ENCODE measurements at regions not wholly inside any gene's neighbourhood (a gene's known extent, or its start where the extent isn't known, plus 50 kb on each side); places are given as distances from the start of the nearest gene placed in this dataset.

GRCh38 chr3:96169111-96169766 is 645.2 kb upstream of the EPHA6 start:
- ChIA-PET CTCF (no interaction called here), POLR2A (no interaction called here)
- no peak for DNase-seq
- Histone ChIP-seq H3K4me3 (ENCODE audit: control insufficient read depth in 1 of 7, extremely low read depth in 1 of 7, insufficient read depth in 4 of 7, low read depth in 2 of 7, low read length in 6 of 7) (no peak overlapping the region), H3K9me3 (ENCODE audit: control extremely low read depth in 1 of 5, control insufficient read depth in 4 of 5, insufficient read depth in 2 of 5, low read depth in 1 of 5, low read length in 4 of 5) (peaks cover 0 to 4% (median 0%) of the 10 kb centered on the region in 5 experiments), H3K4me1 (ENCODE audit: control extremely low read depth in 1 of 4, control insufficient read depth in 4 of 4, insufficient read depth in 4 of 4, low read length in 3 of 4) (no peaks in the 10 kb centered on the region), H3K27ac (ENCODE audit: insufficient read depth in 1 of 2, low read depth in 1 of 2, low read length in 2 of 2, poor library complexity in 1 of 2, severe bottlenecking in 2 of 2) (no peak overlapping the region), H3K36me3 (ENCODE audit: control insufficient read depth in 4 of 4, insufficient read depth in 4 of 4, low read length in 3 of 4) (no peaks in the 10 kb centered on the region), H3K27me3 (replicated peaks in 2 of 5; ENCODE audit: control insufficient read depth in 4 of 5, insufficient read depth in 5 of 5, low read length in 4 of 5) (no peaks in the 10 kb centered on the region)
- 94% methylated on average over 3 of the region's 3 CpGs for WGBS (ENCODE audit: insufficient coverage)

GRCh38 chr3:96172917-96173316 is 641.5 kb upstream of the EPHA6 start:
- Histone ChIP-seq H3K27me3 (replicated peaks in 2 of 5; ENCODE audit: control insufficient read depth in 4 of 5, insufficient read depth in 5 of 5, low read length in 4 of 5) (no peaks in the 10 kb centered on the region), H3K27ac (ENCODE audit: insufficient read depth in 1 of 2, low read depth in 1 of 2, low read length in 2 of 2, poor library complexity in 1 of 2, severe bottlenecking in 2 of 2) (no peak overlapping the region), H3K36me3 (ENCODE audit: control insufficient read depth in 4 of 4, insufficient read depth in 4 of 4, low read length in 3 of 4) (no peaks in the 10 kb centered on the region), H3K9me3 (ENCODE audit: control extremely low read depth in 1 of 5, control insufficient read depth in 4 of 5, insufficient read depth in 2 of 5, low read depth in 1 of 5, low read length in 4 of 5) (peaks cover 0 to 4% (median 0%) of the 10 kb centered on the region in 5 experiments), H3K4me3 (ENCODE audit: control insufficient read depth in 1 of 7, extremely low read depth in 1 of 7, insufficient read depth in 4 of 7, low read depth in 2 of 7, low read length in 6 of 7) (no peak overlapping the region), H3K4me1 (ENCODE audit: control extremely low read depth in 1 of 4, control insufficient read depth in 4 of 4, insufficient read depth in 4 of 4, low read length in 3 of 4) (no peaks in the 10 kb centered on the region)
- POLR2A ChIA-PET: no interaction called here
- CTCF ChIA-PET: no interaction called here
- no peak for DNase-seq

DNA sequence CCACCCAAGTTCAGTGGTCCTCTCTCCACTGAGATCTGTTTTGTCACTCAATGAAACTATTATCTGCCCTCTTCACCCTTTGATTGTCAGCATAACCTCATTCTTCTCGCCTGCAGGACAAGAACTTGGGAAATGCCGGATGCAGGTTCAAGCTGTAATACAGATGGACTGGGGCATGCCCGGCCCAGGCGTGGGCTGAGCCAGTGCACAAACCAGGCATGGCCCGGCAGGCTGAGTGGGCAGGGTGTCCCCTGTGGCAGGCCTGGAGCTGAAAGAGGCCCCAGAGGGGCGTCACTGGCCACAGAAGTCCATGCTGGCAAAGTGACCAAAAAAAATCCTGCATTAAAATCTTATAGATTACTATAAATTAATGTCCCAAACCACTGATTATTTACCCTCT is 638.9 kb upstream of the EPHA6 start:
- POLR2A ChIA-PET: no interaction called here
- no peak overlapping the region for H3K4me3 ChIP-seq (ENCODE audit: control insufficient read depth in 1 of 7, extremely low read depth in 1 of 7, insufficient read depth in 4 of 7, low read depth in 2 of 7, low read length in 6 of 7)
- no peaks in the 10 kb centered on the region for H3K36me3 ChIP-seq (ENCODE audit: control insufficient read depth in 4 of 4, insufficient read depth in 4 of 4, low read length in 3 of 4)
- no peaks in the 10 kb centered on the region for H3K4me1 ChIP-seq (ENCODE audit: control extremely low read depth in 1 of 4, control insufficient read depth in 4 of 4, insufficient read depth in 4 of 4, low read length in 3 of 4)
- no peaks in the 10 kb centered on the region for H3K27me3 ChIP-seq (replicated peaks in 2 of 5; ENCODE audit: control insufficient read depth in 4 of 5, insufficient read depth in 5 of 5, low read length in 4 of 5)
- CTCF ChIA-PET: no interaction called here
- H3K27ac ChIP-seq (ENCODE audit: insufficient read depth in 1 of 2, low read depth in 1 of 2, low read length in 2 of 2, poor library complexity in 1 of 2, severe bottlenecking in 2 of 2): no peak overlapping the region
- 100% methylated on average over 2 of the region's 6 CpGs for WGBS (ENCODE audit: insufficient coverage)
- H3K9me3 ChIP-seq (ENCODE audit: control extremely low read depth in 1 of 5, control insufficient read depth in 4 of 5, insufficient read depth in 2 of 5, low read depth in 1 of 5, low read length in 4 of 5): peaks cover 0 to 2% (median 0%) of the 10 kb centered on the region in 5 experiments
- DNase-seq: no peak

- Histone ChIP-seq H3K27me3 (replicated peaks in 2 of 5; ENCODE audit: control insufficient read depth in 4 of 5, insufficient read depth in 5 of 5, low read length in 4 of 5) (no peaks in the 10 kb centered on the region), H3K36me3 (ENCODE audit: control insufficient read depth in 4 of 4, insufficient read depth in 4 of 4, low read length in 3 of 4) (no peaks in the 10 kb centered on the region), H3K4me1 (ENCODE audit: control extremely low read depth in 1 of 4, control insufficient read depth in 4 of 4, insufficient read depth in 4 of 4, low read length in 3 of 4) (no peaks in the 10 kb centered on the region), H3K27ac (ENCODE audit: insufficient read depth in 1 of 2, low read depth in 1 of 2, low read length in 2 of 2, poor library complexity in 1 of 2, severe bottlenecking in 2 of 2) (no peak overlapping the region), H3K4me3 (ENCODE audit: control insufficient read depth in 1 of 7, extremely low read depth in 1 of 7, insufficient read depth in 4 of 7, low read depth in 2 of 7, low read length in 6 of 7) (no peak overlapping the region), H3K9me3 (ENCODE audit: control extremely low read depth in 1 of 5, control insufficient read depth in 4 of 5, insufficient read depth in 2 of 5, low read depth in 1 of 5, low read length in 4 of 5) (no peaks in the 10 kb centered on the region)
- CTCF ChIA-PET: no interaction called here
- DNase-seq: no peak
- 89% methylated on average over 1 of the region's 1 CpG for WGBS (ENCODE audit: insufficient coverage)
- POLR2A ChIA-PET: no interaction called here
Measured at GRCh38 chr3:96182756-96183155, 631.6 kb upstream of the EPHA6 start.

- ChIA-PET CTCF (no interaction called here), POLR2A (no interaction called here)
- no peak for DNase-seq
- WGBS (ENCODE audit: insufficient coverage): no CpG with 5 or more reads among the region's 1 CpG
- Histone ChIP-seq H3K36me3 (ENCODE audit: control insufficient read depth in 4 of 4, insufficient read depth in 4 of 4, low read length in 3 of 4) (no peaks in the 10 kb centered on the region), H3K4me3 (ENCODE audit: control insufficient read depth in 1 of 7, extremely low read depth in 1 of 7, insufficient read depth in 4 of 7, low read depth in 2 of 7, low read length in 6 of 7) (no peak overlapping the region), H3K4me1 (ENCODE audit: control extremely low read depth in 1 of 4, control insufficient read depth in 4 of 4, insufficient read depth in 4 of 4, low read length in 3 of 4) (no peaks in the 10 kb centered on the region), H3K27ac (ENCODE audit: insufficient read depth in 1 of 2, low read depth in 1 of 2, low read length in 2 of 2, poor library complexity in 1 of 2, severe bottlenecking in 2 of 2) (no peak overlapping the region), H3K27me3 (replicated peaks in 2 of 5; ENCODE audit: control insufficient read depth in 4 of 5, insufficient read depth in 5 of 5, low read length in 4 of 5) (no peaks in the 10 kb centered on the region), H3K9me3 (ENCODE audit: control extremely low read depth in 1 of 5, control insufficient read depth in 4 of 5, insufficient read depth in 2 of 5, low read depth in 1 of 5, low read length in 4 of 5) (no peaks in the 10 kb centered on the region)
Measured at GRCh38 chr3:96183871-96184270, 630.5 kb upstream of the EPHA6 start.

DNA sequence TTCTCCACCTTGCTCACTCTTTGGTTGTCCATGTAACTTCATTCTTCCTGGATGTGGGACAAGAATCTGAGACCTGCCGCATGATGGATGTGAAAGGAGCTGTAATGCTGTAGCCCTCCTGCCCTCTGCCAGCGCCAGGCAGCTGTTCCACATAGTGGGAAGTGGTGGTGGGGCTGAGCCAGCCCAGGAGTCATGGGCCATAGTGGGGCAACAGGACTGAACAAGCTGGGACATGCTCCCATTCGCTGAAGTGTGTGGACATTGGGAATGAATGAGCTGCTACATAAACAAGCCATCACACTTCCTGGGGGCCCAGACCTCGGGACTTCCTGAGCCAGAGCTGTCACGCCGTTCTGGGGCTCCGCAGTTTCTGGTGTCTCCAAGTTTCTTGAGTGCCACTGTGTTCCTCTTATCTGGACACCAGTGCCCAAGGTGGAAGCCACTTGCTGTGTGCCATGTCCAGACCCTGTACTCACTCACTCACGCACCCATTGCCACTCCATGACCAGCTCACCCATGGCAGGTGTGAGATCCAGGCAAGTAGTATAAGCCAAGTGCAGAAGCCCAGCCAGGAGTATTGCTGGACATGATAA is 624.3 kb upstream of the EPHA6 start:
- POLR2A ChIA-PET: no interaction called here
- no peaks in the 10 kb centered on the region for H3K4me1 ChIP-seq (ENCODE audit: control extremely low read depth in 1 of 4, control insufficient read depth in 4 of 4, insufficient read depth in 4 of 4, low read length in 3 of 4)
- CTCF ChIA-PET: no interaction called here

GRCh38 chr3:96192966-96193550 is 621.3 kb upstream of the EPHA6 start:
- peaks cover 0 to 1% (median 0%) of the 10 kb centered on the region in 5 experiments for H3K9me3 ChIP-seq (ENCODE audit: control extremely low read depth in 1 of 5, control insufficient read depth in 4 of 5, insufficient read depth in 2 of 5, low read depth in 1 of 5, low read length in 4 of 5)
- H3K27me3 ChIP-seq (replicated peaks in 2 of 5; ENCODE audit: control insufficient read depth in 4 of 5, insufficient read depth in 5 of 5, low read length in 4 of 5): no peaks in the 10 kb centered on the region
- WGBS (ENCODE audit: insufficient coverage): no CpG with 5 or more reads among the region's 4 CpGs
- CTCF ChIA-PET: no interaction called here
- no peaks in the 10 kb centered on the region for H3K4me1 ChIP-seq (ENCODE audit: control extremely low read depth in 1 of 4, control insufficient read depth in 4 of 4, insufficient read depth in 4 of 4, low read length in 3 of 4)
- POLR2A ChIA-PET: no interaction called here
- no peak overlapping the region for H3K4me3 ChIP-seq (ENCODE audit: control insufficient read depth in 1 of 7, extremely low read depth in 1 of 7, insufficient read depth in 4 of 7, low read depth in 2 of 7, low read length in 6 of 7)
- DNase-seq: no peak
- no peaks in the 10 kb centered on the region for H3K36me3 ChIP-seq (ENCODE audit: control insufficient read depth in 4 of 4, insufficient read depth in 4 of 4, low read length in 3 of 4)
- H3K27ac ChIP-seq (ENCODE audit: insufficient read depth in 1 of 2, low read depth in 1 of 2, low read length in 2 of 2, poor library complexity in 1 of 2, severe bottlenecking in 2 of 2): no peak overlapping the region

More for the DNA sequence above, 624.3 kb upstream of the EPHA6 start:
- Histone ChIP-seq H3K27ac (ENCODE audit: insufficient read depth in 1 of 2, low read depth in 1 of 2, low read length in 2 of 2, poor library complexity in 1 of 2, severe bottlenecking in 2 of 2) (no peak overlapping the region), H3K4me3 (ENCODE audit: control insufficient read depth in 1 of 7, extremely low read depth in 1 of 7, insufficient read depth in 4 of 7, low read depth in 2 of 7, low read length in 6 of 7) (no peak overlapping the region), H3K36me3 (ENCODE audit: control insufficient read depth in 4 of 4, insufficient read depth in 4 of 4, low read length in 3 of 4) (no peaks in the 10 kb centered on the region), H3K27me3 (replicated peaks in 2 of 5; ENCODE audit: control insufficient read depth in 4 of 5, insufficient read depth in 5 of 5, low read length in 4 of 5) (no peaks in the 10 kb centered on the region), H3K9me3 (ENCODE audit: control extremely low read depth in 1 of 5, control insufficient read depth in 4 of 5, insufficient read depth in 2 of 5, low read depth in 1 of 5, low read length in 4 of 5) (peaks cover 0 to 1% (median 0%) of the 10 kb centered on the region in 5 experiments)
- 100% methylated on average over 5 of the region's 8 CpGs for WGBS (ENCODE audit: insufficient coverage)
- no peak for DNase-seq

Data from common myeloid progenitor, CD34-positive (primary cell).